ENCODE measurements at regions not wholly inside any gene's neighbourhood (a gene's known extent, or its start where the extent isn't known, plus 50 kb on each side); places are given as distances from the start of the nearest gene placed in this dataset.
"Not testable (repeated sequence)": the region's sequence is repeated elsewhere in the genome, so short reads cannot be mapped to it uniquely, and the experiment has no call there.

DNA sequence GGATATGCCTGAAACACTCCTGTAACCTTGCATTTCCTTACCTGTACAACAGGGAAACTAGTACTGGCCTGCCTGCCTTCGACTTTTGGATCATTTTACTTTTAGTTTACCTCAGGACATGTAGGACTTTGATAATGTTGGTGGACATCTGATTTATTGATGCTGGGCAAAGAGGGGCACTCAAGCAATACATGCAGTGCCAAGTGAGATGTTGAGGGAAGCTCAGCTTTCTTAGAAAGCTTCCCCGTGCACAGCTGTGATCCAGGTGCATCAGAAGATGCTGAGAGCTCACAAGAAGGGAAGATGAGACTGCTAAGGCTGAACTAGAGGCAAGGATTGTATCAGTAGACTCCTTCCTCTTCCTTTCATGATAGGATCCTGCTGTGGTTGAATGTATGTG, 336.2 kb upstream of the NCAM1 start:
- DNase-seq = not testable (repeated sequence)

DNA sequence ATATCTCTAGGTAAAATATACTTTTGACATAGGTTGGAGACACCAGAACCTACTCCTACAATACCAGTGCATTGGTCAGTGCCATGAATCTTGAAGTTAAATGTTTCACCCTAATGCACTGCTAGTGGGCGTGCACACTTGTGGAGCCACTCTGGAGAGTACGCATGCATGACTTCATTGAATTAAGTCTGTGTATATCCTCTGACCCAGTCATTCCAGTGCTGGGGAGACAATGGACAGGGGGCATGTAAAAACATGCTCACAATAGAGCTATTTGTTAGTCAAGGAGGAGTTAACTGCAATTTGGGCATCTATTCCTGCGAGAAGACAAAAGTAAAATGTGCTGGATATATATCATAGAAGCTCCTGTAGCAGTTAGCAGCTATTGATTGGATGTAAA, 335.4 kb upstream of the NCAM1 start:
- no peak for DNase-seq

DNA sequence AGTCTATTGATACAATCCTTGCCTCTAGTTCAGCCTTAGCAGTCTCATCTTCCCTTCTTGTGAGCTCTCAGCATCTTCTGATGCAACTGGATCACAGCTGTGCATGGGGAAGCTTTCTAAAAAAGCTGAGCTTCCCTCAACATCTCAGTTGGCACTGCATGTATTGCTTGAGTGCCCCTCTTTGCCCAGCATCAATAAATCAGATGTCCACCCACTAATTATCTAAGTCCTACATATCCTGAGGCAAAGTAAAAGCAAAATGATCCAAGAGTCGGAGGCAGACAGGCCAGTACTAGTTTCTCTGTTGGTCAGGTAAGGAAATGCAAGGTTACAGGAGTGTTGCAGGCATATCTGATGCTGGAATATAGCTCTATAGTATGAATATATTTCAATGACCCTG, 334.5 kb upstream of the NCAM1 start:
- no peak for DNase-seq

DNA sequence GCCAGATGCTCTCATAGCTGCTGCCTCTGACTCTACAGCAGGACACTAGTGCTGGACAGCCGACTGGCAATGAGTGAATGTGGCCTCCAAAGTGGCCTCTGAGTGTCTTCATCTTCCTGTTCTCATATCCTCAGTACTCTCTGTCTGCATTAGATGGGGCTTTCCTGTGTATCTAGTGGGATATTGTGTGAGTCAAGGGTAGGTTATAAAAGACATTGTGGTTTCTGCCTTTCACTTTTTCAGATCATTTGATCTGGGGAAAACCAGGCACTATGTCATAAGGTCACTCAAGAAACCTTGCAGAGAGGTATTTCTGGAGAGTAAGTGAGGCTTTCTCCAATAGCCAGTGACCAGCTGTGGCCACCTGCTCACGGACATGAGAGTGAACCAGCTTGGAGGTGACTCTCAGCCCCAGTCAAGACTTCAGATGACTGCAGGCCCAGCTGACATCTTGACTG, 333.6 kb upstream of the NCAM1 start:
- no peak for DNase-seq

DNA sequence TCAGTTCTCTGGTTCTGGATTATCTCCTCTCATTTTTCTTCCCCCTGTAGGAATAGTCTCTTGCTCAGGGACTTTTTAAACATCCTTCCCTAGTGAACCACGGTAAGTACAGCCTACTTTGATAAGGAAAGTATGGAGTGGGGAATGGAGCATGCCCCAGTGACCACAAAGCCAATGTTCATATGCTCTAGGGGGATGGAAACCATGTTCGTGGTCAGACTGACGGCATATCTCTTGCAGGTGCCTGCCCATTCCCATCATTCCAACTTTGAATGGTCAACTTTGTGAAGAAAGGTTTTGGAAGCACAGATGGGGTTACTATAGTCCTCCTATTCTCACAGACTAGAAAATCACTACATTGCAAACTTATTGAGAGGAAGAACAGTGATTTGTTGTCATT, 332.5 kb upstream of the NCAM1 start:
- no peak for DNase-seq

DNA sequence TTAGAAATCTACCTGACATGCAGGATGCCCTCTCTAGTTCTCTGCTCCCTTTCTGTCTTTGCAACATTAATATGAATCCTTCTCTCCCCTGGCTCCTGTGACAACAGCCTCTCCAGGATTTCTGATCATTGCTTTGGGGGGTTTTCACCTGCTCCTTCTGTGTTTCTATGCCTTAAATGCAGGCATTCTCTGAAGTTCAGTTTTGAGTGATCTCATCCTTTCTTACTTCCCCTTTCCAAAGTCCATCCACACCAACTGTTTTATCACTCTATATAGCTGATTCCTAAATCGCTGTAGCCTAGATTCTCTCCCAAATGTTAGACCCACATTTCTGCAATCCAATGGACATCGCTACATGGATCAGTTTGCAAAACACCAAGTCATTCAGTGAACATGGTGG, 330.7 kb upstream of the NCAM1 start:
- no peak for DNase-seq

DNA sequence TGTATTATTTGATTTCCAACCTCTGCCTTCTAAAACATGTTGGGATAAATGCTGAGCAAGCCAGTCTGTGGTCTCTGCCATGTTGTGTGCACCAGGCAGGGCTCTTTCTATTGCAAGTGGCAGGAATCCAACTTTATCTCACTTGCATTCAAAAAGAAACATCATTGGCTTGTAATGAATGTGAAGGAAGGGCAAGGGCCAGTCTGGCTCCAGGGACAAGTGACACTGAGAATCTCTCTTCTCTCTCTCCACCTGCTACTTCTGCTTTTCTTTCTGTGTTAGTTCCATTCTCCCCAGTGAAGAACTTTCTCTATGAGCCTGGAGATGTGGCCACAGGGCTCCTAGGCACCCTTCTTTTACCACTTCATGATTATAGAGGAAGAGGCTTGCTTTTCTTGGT, 329.9 kb upstream of the NCAM1 start:
- no peak for DNase-seq

DNA sequence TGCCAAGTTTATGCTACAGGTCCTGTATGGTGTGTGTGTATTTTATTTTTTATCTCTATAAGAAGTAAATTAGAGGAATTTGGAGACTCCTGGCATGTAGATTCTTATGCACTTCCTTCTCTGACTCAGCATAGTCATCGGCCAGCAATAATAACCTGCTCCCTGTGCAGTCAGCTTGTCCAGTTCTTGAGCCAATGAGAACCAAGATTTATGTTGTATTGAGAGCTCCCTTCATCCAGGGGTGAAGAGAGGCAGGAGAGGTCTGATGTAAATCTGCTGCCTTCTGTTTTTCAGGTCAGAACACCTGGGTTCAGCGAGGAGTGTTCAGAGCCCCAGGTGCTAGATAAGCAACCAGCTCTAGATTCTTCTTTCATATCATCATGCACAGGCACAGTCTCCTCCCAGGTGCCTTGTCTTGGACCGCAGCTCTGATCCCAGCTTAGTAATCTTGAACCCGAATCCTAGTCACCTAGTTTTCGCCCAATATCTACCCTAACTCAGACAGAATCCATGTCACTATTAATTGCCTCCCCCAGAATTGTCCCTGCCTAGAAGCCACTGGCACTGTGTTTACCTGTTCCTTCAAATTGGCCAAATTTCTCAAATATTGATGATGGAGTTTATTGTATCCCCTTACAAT, 328.2 kb upstream of the NCAM1 start:
- DNase-seq = no peak

DNA sequence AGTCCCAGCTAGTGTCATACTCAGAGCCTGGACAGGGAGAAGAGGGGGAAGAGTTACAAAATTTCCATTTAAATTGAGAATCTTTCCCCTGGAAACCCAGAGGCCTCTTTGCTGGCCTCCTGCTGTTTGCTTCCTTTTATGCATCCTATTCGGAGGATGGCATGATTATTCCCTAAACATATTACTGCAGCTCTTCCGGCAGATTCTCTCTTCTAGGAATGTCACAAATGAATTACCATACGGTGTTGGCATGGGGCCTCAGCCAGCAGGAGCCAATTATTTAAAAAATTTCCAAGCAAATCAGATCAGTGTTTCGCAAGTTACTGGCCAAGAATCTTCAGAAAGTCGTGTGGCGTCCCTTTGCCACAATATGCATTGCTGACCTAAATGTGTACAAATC, 326.7 kb upstream of the NCAM1 start:
- no peak for DNase-seq

DNA sequence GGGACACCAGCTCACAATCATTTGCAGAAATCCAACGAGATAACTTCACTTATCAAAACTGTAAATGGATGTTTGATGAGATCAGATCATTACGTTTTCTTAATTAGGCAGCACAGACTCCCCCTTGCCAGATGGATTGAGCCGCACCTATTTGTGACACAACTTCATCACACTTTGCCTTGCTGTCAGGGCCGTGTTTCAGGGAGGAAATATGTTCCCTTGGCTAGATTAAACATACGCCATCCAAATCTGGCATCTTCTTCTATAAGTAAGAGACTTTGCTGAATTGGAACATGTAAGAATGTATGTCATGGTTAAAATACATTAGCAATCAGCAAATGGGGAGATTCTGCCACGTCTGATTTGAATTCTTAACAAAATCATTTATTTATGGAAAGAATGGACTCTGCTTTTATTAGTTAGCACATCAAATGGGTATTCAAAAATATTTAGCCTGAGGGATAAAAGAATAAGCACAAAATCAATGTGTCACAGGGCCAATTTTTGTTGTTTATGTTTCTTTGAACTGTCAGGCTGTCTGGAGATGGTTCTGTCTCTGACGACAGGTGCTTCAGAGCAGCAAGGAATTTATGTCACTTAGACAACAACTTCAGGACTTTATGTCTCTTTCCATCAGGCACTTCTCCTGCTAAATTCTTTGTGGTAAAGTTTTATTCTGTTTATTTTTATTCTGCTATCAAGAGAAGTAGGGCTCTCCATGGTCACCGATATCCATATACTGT, 326.1 kb upstream of the NCAM1 start:
- DNase-seq = no peak

DNA sequence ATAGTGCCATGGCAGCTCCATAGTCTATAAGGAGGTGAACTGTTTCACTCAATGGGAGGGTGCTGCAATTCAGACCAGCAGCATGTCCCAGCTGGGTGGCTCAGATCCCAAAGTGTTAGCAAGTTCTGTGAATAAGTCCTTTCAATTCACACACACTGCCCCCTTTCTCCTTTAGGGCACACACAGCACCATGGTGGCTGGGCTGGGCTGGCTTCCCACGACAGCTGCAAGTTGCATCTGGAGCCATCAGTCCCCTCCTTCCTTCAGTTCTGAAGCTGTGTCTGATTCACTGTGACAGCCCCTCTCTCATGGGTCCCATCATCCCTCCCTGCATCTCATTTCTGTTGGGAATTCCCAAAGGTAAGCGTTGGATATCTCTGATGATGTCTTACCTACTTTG, 324.1 kb upstream of the NCAM1 start:
- DNase-seq = no peak

DNA sequence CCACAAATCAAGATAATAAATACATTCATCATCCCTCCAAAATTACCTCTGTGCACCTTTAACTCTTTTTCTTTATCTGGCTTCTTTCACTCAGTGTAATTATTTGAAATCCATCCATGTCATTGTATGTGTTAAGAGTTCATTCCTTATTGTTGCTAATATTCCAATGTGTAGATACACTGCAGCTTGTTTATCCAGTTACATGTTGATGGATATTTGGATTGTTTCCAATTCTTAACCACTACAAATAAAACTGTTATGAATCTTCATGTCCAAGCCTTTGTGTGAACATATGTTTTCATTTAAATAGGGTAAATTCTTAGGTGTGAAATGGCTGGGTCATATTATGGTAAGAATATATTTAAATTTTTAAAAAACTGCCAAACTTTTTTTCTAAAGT, 323.3 kb upstream of the NCAM1 start:
- DNase-seq = no peak

DNA sequence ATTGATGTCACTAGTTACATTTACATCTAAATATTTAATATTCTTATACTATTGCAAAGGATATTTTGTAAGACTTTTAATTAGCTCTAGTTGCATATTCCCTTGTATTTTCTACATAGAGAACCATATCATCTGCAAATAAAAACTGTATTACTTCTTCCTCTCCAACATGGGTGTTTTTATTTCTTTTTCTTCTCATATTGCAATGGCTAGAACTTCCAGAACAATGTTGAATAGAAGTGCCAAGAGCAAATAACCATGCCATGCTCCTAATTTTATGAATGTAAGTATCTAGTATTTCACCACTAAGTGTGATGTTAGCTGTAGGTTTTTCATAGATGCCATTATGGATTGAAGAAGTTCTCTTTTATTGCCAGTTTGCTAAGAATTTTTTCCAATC, 321.8 kb upstream of the NCAM1 start:
- no peak for DNase-seq

DNA sequence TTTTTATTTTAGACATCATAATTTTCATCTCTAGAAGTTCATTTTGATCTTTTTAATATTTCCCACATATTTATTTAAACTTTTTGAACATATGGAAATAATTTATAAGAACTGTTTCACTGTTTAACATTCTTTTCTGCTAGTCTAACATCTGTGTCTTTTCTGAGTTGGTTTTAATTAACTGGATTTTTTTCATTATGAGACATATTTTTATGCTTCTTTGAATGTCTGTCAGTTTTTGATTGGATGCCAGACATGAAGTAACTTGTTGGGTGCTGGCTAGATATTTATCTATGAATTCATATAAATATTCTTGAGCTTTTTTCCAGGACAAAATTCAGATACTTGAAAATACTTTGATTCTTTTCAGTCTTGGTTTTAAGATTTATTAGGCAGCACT, 317.8 kb upstream of the NCAM1 start:
- DNase-seq = no peak

DNA sequence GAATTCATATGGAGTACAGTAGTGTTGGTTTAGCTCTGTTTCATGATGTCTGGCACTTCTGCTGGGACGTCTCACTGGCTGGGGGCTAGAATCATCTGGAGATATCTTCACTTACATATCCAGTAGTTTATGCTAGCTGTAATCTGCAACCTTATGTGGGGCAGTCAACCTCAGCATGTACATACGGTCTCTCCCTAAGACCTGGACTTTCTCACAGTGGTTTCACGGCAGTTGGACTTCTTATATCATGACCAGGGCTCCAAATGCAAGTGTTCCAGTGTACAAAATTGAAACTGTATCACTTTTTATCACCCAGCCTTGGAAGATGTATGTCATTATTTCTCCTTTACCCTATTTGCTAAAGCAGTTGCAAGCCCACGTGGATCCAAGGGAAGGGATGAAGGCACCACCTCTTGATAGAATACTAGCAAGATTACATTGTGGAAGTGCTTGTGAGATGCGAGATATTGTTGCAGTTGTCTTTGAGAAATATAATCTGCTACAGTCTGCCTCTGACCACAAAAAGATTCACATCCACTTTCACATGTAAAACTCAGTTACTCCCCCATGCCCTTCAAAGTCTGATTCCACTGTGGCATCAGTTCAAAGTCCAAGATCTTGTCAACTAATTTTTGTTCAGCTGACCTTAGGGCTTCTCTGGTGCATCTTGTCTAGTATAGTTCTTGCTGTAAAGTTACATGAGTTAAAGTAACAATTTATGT, 316.6 kb upstream of the NCAM1 start:
- no peak for DNase-seq

DNA sequence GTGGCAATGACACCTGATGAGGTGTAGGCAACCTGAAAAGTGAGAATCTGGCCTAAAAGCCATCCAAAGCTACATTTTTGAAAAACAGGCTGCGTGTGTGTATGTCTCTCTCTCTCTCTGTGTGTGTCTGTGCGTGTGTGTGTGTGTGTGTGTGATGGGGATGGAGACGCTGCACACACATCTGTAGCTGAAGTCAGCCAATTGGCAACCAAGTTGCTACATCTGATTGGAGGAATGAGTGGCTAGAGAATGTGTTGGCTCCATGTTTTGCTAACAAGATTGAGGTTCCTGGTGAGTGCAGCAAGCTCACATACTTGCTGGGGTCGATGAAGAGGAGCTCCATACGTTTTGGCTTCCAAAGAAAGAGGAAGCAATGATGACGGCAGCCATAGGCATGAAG, 311.4 kb upstream of the NCAM1 start:
- DNase-seq = no peak

DNA sequence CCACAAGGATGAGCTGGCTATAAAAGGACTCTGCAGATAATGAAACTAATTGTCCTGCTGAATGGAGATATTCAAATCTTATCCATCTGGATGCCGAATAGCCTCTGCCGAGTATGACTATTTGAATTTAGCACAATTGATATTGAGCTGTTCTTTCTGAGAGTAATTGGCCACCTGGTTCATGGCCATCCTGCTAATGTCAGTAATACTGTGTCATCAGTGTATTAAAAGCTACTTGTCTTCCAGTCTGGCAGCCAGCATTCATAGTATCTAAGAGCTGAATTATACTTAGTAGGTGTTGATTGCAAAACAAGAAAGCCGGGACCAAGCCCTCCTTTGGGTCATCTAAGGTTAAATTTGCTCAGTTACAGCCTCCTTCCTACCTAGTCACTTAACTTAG, 310.7 kb upstream of the NCAM1 start:
- DNase-seq = no peak

DNA sequence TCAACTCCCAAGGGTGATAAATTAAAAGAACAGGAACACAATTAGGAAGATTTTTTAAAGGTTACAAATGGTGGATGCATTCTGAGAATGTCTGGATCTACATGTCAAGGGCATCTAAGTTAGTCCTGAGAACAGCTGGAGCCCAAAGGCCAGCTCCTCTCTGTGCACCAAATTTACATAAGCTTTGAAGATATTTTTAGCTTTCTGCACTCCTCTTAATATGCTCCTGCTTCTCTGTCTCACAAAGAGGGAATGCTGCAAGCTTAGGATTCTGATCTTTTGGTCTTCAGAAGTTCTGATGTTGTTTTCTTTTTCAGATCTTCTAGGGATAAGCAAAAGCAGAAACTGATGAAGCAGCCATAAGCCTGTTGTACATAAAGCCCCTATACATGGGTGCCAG, 309.8 kb upstream of the NCAM1 start:
- DNase-seq = no peak

DNA sequence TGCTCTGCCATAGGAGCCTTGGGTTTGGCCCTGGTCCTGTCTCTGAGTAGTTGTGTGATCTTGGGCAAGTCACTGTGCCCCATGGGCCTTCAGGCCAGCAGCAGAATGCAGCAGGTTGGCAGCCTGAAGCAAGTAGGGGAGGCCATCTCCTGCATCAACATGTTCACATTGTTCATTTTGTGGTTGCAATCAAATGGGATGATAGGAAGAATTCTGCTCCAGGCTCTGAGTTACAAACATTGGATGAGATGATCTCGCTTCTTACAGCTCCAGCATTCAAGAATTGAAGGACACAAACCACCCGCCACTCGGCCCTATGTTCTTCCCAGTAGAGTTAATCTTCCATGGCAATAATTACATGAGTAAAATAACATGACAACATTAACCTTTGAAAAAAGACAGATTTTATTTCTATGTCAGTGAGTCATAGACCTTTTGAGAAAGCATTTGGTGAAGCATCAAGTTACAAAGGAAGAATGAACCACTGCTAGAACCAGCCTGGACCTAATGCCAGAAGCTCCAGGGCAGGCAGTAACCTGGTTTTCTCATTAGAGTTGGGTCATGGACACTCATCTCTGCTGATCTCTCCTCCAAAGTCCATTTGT, 308.3 kb upstream of the NCAM1 start:
- no peak for DNase-seq

DNA sequence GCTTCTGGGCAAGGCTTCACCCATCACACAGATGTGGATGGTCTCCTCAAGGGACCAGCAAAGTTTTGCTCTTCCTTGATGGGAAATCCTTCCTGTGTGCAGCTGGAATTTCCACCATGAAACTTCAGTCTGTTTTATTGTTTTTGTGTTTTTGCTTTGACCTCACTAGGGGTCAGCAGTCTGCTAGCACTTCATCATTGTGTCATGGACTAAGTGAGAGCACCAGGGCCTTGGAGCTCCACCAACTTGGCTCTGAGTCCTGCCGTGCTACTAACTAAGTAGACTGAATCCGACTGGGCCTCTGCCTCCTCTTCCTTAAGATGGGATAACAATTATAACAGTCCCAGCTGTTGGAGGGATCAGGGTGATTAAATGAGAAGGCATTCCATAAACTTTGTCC, 305.8 kb upstream of the NCAM1 start:
- no peak for DNase-seq

DNA sequence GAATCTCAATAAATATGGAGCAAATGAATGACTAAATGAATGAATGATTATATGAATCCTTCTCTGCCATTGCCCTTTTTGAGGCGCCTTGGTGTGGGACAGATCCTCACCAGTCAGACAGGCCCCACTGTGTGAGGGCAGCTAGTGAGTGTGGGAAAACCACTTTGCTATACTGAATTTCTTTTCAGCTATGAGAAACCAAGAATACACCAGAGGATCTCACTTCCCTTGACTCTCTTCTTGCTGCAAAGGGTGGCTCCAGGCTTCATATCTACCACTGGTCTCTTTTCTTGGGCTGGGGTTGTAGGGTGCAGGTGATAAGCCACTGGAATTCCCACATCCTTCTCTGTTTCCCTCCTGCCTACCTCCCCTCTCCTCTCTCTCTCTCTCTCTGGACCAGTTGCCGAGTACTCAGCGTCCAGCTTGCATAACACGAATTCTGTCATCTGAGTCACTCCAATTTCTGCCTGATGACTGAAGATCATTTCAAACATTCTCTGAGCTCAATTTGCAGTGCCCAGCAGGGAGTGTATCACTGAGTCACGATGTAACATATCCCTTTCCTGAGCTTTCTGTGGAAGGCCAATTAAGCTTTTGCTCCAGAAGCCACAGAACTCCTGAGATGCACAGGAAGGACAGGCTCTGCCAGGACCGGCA, 304.3 kb upstream of the NCAM1 start:
- no peak for DNase-seq

DNA sequence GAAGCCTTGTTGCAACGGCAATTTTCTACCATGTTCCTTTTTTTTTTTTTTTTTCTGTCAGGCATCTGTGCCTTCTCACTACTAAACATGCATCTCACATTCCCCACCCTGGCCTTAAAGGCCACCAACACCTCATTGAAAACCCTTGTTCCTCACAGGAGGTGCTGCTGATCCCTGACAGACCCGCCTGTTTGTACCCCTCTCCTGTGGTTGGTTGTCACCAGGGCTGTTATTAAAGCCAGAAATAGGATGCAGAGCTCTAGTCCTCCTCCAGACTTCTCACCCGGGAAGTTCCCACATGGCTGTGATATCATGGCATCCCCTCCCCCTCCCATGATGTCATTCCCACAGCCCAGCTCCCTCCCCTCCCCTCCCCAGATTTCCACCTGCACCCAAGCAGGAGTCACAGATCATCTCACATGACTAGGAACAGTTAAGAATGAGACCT, 302.8 kb upstream of the NCAM1 start:
- DNase-seq = no peak

DNA sequence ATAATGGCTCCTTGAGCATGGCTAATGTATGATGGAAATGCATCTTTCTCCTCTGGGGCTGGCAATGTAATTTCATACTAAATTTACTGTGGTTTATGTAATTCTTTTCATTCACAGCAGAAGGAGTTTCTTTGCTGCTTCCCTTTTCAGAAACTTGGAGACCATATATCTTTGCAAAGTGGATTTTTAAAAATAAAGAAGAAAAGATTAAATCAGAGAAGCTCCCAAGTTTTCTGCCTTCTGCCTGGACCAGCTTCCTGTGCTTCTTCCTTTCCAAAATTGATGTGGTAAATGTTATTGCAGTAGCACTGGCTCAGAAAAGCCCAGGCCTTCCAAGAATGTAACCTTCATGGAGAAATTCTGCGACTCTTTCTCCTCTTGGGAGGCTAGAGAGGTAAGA, 300.1 kb upstream of the NCAM1 start:
- no peak for DNase-seq
